Non-pigmented ciliary epithelial cell (primary cell): ENCODE measurements at regions not wholly inside any gene's neighbourhood (a gene's known extent, or its start where the extent isn't known, plus 50 kb on each side); places are given as distances from the start of the nearest gene placed in this dataset.

Source experiments
- DNase-seq: peaks from one replicate; pipeline ENCODE4 v3.0.0-alpha.2; 2010; ENCODE audit warnings: low read depth

DNA sequence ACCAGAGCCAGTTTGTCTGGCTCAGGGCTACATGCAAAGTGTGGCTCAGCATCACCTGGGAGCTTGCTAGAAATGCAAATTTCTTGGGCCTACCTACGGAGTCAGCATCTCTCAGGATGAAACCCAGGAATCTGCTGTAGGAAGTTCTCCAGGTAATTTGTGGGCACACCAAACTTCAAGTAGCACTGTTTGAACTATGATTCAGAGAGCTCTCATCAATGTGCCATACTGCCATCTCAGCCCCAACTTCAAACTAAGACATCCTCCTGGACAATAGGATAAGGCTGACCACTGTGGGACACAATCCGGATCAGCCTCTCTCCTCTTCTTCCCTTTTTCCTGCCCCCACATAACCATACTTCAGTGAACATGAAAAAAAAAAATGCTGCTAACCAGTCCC, 374.5 kb downstream of the METTL15 start:
- DNase-seq: no peak

DNA sequence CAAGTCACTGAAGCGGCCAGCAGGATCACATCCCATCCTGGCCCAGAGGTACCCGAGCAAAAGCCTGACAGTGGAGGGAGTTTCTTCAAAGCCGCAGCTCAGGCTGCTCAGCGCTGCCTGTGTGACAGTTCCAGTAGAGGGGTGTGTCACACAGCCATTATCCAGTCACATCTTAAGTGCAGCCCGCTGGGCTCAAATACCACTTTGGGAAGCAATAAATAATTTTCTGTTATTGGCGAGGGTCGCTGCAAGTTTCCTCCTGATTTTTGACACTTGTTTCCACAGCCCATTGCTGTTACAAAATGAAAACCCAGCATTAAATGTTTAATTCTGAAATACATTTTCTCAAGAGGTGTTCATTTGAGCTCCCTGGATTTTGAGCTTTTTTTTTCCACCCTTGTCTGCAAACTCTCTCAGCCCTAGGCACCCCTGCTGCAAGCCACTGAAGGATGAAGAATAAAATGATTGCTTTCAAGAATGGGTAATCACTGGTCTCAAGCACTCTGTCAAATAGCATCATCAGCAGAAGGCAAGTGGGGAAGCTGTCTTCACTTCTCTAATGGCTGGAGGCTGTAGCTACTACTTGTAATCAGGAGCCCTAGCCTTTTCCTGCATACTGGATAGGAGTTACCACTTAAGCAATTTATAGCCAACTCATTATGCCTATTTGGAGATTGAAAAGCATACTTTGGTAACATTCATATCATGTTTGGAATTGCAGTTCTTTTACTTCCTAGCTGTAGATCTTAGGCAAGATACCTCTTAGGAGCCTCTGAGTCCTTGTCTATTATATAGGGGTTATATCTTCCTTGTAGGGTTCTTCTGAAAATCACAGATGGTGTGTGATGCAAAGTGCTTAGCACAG, 373.7 kb downstream of the METTL15 start:
- DNase-seq: no peak

DNA sequence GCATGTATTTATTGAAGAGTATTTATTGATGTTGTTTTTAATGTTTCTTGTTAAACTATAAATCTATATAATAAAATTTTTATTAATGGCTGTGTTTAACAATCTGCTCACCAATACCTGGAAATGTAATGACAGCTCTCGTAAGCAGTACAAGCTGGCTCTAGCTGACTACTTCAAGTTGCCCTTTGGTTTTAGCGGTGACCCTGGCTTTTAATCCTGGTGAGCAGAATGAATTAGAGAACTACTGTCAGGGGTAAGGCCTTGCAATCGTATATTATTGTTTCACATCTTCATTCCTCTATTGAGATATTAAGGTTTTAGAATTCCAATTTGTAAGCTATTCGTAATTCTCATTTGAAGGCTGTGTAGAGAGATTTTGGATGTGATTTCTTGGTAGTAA, 372.2 kb downstream of the METTL15 start:
- no peak for DNase-seq

DNA sequence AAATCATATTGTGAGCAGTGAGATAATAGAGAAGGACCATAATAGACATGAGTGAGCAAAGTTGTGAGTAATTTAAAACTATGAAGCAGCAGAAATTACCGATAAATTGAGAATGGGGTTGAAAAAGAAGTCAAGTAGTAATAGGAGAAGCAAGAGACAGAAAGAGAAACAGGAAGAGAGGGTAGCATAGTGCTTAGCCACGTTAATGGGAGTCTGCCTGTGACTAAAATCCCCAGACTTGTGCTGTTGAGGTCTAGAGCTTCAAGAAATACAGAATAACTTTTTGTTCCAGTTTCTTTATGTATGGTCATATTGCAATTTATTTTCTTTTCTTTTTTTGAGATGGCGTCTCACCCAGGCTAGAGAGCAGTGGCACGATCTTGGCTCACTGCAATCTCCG, 368.7 kb downstream of the METTL15 start:
- no peak for DNase-seq

GRCh38 chr11:28476049-28476448, 367.9 kb downstream of the METTL15 start:
- DNase-seq: no peak

GRCh38 chr11:28472904-28473303, 364.7 kb downstream of the METTL15 start:
- DNase-seq: no peak

- DNase-seq: no peak
Observed at GRCh38 chr11:28471537-28471936, 363.3 kb downstream of the METTL15 start.

DNA sequence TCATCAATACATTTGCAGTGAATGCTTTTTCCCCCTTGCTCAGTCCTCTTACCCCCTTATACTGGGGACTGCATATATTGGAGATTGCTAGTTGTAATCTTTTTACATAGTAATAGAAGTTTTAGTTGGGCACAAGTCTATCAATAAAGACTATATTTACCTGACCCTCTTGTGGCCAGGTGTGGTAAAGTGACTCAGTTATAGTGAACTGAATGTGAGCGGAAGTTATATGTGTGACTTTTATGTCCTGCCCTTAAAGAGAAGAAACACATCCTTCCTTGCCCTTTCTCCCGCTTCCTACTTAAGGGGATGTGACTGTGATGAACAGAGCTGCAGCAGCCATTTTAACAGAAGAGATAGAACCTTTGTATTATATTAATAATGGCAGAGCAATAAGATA, 362.0 kb downstream of the METTL15 start:
- DNase-seq: no peak

- DNase-seq: no peak
Observed at GRCh38 chr11:28466506-28466905, 358.3 kb downstream of the METTL15 start.

GRCh38 chr11:28464252-28464867, 356.2 kb downstream of the METTL15 start:
- no peak for DNase-seq

DNA sequence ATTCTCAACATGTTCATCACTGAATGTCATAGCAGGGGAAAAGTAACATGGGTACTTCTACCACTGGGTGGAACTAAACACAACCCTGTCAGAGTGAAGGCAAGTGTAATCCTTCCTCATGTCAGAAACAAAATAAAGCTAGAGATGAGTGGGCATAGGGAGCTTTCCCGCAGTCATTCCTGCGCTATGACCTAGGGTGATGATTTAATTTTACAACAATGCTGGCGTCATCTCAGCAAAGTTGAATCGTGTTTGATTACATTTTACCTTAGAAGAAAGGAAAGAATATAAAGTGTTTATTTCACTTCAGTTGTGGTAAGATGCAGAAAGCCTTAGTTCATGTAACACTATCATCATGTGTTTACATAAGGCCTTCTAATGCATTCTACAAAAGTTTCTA, 355.6 kb downstream of the METTL15 start:
- DNase-seq: no peak

GRCh38 chr11:28461846-28462245, 353.7 kb downstream of the METTL15 start:
- no peak for DNase-seq

GRCh38 chr11:28461338-28461737, 353.1 kb downstream of the METTL15 start:
- no peak for DNase-seq

DNA sequence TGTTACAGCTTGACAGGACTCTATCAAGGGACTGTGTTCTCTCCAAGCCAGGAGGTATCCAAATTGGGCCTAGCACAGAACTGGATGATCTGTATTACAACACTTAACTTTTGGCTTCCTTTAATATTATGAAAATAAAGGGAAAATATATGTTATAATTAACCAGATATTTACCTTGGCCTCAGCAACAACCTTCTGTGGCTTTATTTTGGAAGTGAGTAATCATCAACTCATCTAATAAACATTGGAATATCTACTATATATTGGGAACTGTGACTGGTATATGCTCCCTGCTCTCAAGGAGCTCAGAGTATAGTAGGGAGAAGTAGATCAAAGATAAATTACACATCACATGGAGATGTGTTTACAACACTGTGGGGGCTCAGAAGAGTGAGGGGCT, 352.2 kb downstream of the METTL15 start:
- DNase-seq: no peak

GRCh38 chr11:28459912-28460311, 351.7 kb downstream of the METTL15 start:
- no peak for DNase-seq

- no peak for DNase-seq
Observed at GRCh38 chr11:28457481-28458065, 349.4 kb downstream of the METTL15 start.

DNA sequence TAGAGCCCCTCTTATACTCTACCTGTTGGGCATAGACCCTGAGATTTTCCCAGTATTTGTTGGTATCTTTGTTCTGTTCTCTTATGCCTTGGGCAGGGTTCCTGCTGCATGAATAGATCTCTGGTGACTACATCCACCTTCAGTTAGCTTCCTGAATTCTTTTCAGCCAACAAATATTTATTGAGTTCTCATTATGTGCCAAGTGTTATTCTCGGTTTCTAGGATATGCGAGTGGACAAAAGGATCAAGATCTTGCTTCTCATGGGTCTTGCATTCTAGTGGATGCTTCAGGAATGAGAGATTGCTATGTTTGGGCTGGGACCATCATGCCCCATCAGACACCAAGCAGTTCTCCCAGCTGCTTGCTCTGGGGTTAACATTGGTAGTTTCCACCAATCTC, 340.0 kb downstream of the METTL15 start:
- peak; percentile 11 for DNase-seq

DNA sequence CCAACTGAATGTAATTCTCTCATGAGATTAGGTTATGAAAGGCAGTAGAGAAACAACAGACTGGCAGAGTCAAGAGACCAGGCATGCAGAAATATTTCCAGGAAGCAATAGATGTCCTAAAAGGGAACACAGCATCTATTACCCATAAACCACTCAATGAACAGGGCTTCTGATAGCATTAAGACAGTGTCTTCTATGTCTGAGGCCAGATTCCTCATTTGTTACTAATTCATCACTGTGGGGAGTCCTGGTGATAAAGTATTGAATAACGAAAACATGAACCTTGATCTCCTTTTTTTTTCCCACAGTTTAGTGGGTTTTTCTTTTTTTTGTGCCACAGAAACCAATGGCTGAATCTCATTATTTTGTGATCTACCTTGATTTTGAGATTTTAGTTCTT, 339.0 kb downstream of the METTL15 start:
- DNase-seq: peak; percentile 66

GRCh38 chr11:28442131-28442530, 333.9 kb downstream of the METTL15 start:
- DNase-seq: no peak

GRCh38 chr11:28439403-28439802, 331.2 kb downstream of the METTL15 start:
- no peak for DNase-seq

GRCh38 chr11:28420099-28420498, 311.9 kb downstream of the METTL15 start:
- no peak for DNase-seq

GRCh38 chr11:28417601-28418323, 309.6 kb downstream of the METTL15 start:
- no peak for DNase-seq

DNA sequence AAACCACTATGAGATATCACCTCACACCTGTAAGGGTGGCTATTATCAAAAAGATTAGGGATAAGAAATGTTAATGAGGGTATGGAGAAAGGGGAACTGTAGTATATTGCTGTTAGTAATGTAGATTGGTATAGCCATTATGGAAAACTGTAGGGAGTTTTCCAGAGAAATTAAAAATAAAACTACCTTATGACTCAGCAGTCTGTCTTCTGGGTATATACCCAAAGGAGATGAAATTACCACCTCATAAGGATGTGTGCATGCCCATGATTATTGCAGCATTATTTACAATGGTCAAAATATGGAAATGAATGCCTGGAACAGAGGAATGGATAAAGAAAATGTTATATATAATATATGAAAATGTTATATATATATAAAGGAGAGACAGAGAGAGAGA, 303.8 kb downstream of the METTL15 start:
- DNase-seq: no peak
